Right cardiac atrium (tissue), 5 donors: ENCODE measurements at regions not wholly inside any gene's neighbourhood (a gene's known extent, or its start where the extent isn't known, plus 50 kb on each side); places are given as distances from the start of the nearest gene placed in this dataset.
"Not testable (repeated sequence)": the region's sequence is repeated elsewhere in the genome, so short reads cannot be mapped to it uniquely, and the experiment has no call there.

Source experiments
- ATAC-seq, 2 donors: fragments of 200-7000 bp; cut with Tn5 transposase; one replicate each; pipeline versions ENCODE4 v1.8.0 to v1.9.1; 2020; ENCODE audit warnings: moderate library complexity in 2 of 2, mild to moderate bottlenecking in 1 of 2
- DNase-seq, 3 donors: peaks; one replicate each; pipeline ENCODE4 v3.0.0-alpha.2; 2020
- H3K27ac ChIP-seq: one replicate; pipeline ENCODE4 v1.5.1; 2013; ENCODE audit warnings: mild to moderate bottlenecking, low read length, control low read depth, moderate library complexity
- H3K27me3 ChIP-seq: one replicate; pipeline ENCODE4 v1.6.1; 2013; ENCODE audit not compliant: control insufficient read depth, insufficient read depth
- H3K4me1 ChIP-seq: one replicate; pipeline ENCODE4 v1.6.1; 2013; ENCODE audit warnings: low read length; ENCODE audit not compliant: control insufficient read depth, insufficient read depth
- H3K4me3 ChIP-seq: one replicate; pipeline ENCODE4 v1.5.1; 2013; ENCODE audit warnings: low read length, control low read depth
- H3K9me3 ChIP-seq: one replicate; pipeline ENCODE4 v1.6.1; 2013; ENCODE audit warnings: low read length; ENCODE audit not compliant: control insufficient read depth
- WGBS: extraction: QIAGEN DNeasy Blood & Tissue Kit; methylation state at CpG from one replicate; pipeline ENCODE4 v1.1.7; 2013; 5-methylcytosine and 5-hydroxymethylcytosine counted together
- intact Hi-C, 4 donors: fragments of 100-400 bp; cut with DNase I; formaldehyde crosslinking; loops; one replicate each; pipeline versions ENCODE4 v1.11.0 to v1.14.0; 2022 to 2023
- donor health status: healthy with polysubstance abuse.
- donor health status: DM: no; HTN: yes; CAD: no.
- donor health status: DM: no; HTN: no; CAD: no.
- donor health status: DM: no; HTN: yes; CAD: no; lungs with severe emphysema.
- donor health status: DM: yes; HTN: yes; CAD: no.

GRCh38 chr10:65375528-65375927, 1550.3 kb upstream of the LRRTM3 start:
- Histone ChIP-seq H3K27me3 (no peaks in the 10 kb centered on the region), H3K4me3 (no peak overlapping the region), H3K4me1 (no peaks in the 10 kb centered on the region), H3K27ac (no peak overlapping the region), H3K9me3 (no peaks in the 10 kb centered on the region)
- no peak for ATAC-seq
- 92% methylated on average over 3 of the region's 3 CpGs for WGBS
- intact Hi-C loops: no loop called here
- no peak for DNase-seq

GRCh38 chr10:65377687-65378086, 1548.1 kb upstream of the LRRTM3 start:
- Histone ChIP-seq H3K4me3 (no peak overlapping the region), H3K27ac (no peak overlapping the region), H3K4me1 (no peaks in the 10 kb centered on the region), H3K27me3 (no peaks in the 10 kb centered on the region), H3K9me3 (no peaks in the 10 kb centered on the region)
- intact Hi-C loops: no loop called here
- WGBS: 54% methylated on average over 1 of the region's 1 CpG
- DNase-seq (no peak), ATAC-seq (no peak)

- no peak for ATAC-seq
- DNase-seq: no peak
- H3K4me1 ChIP-seq: no peaks in the 10 kb centered on the region
- no peak overlapping the region for H3K27ac ChIP-seq
- no peaks in the 10 kb centered on the region for H3K9me3 ChIP-seq
- WGBS: 50% methylated on average over 2 of the region's 2 CpGs
- H3K27me3 ChIP-seq: no peaks in the 10 kb centered on the region
- intact Hi-C loops: no loop called here
- H3K4me3 ChIP-seq: no peak overlapping the region
These were observed 1531.1 kb upstream of the LRRTM3 start for GRCh38 chr10:65394502-65395297.

- no peaks in the 10 kb centered on the region for H3K27me3 ChIP-seq
- no peaks in the 10 kb centered on the region for H3K4me1 ChIP-seq
- H3K27ac ChIP-seq: no peak overlapping the region
- H3K9me3 ChIP-seq: no peaks in the 10 kb centered on the region
- H3K4me3 ChIP-seq: no peak overlapping the region
- ATAC-seq (no peak), DNase-seq (no peak)
- 89% methylated on average over 2 of the region's 2 CpGs for WGBS
- intact Hi-C loops: no loop called here
These were observed 1530.2 kb upstream of the LRRTM3 start for GRCh38 chr10:65395631-65396030.

- H3K27ac ChIP-seq: no peak overlapping the region
- H3K27me3 ChIP-seq: no peaks in the 10 kb centered on the region
- no peaks in the 10 kb centered on the region for H3K4me1 ChIP-seq
- intact Hi-C loops: no loop called here
- no peaks in the 10 kb centered on the region for H3K9me3 ChIP-seq
- no peak for DNase-seq
- ATAC-seq: no peak
- 78% methylated on average over 3 of the region's 3 CpGs for WGBS
- no peak overlapping the region for H3K4me3 ChIP-seq
These were observed 1528.8 kb upstream of the LRRTM3 start for GRCh38 chr10:65396997-65397396.

GRCh38 chr10:65408401-65408800, 1517.4 kb upstream of the LRRTM3 start:
- 98% methylated on average over 2 of the region's 2 CpGs for WGBS
- Histone ChIP-seq H3K27me3 (no peaks in the 10 kb centered on the region), H3K4me3 (no peak overlapping the region), H3K4me1 (no peaks in the 10 kb centered on the region), H3K27ac (no peak overlapping the region), H3K9me3 (no peaks in the 10 kb centered on the region)
- intact Hi-C loops: no loop called here
- DNase-seq (no peak), ATAC-seq (no peak)

- no peak for ATAC-seq
- no peak for DNase-seq
- intact Hi-C loops: no loop called here
- Histone ChIP-seq H3K4me1 (no peaks in the 10 kb centered on the region), H3K9me3 (no peaks in the 10 kb centered on the region), H3K27ac (no peak overlapping the region), H3K27me3 (no peaks in the 10 kb centered on the region), H3K4me3 (no peak overlapping the region)
- 92% methylated on average over 2 of the region's 2 CpGs for whole genome bisulfite sequencing
These were observed 1512.8 kb upstream of the LRRTM3 start for GRCh38 chr10:65413001-65413400.

- H3K27ac ChIP-seq: no peak overlapping the region
- no peak overlapping the region for H3K4me3 ChIP-seq
- intact Hi-C loops: no loop called here
- DNase-seq: no peak
- no peaks in the 10 kb centered on the region for H3K4me1 ChIP-seq
- no peaks in the 10 kb centered on the region for H3K9me3 ChIP-seq
- no peaks in the 10 kb centered on the region for H3K27me3 ChIP-seq
- ATAC-seq: no peak
These were observed 1510.5 kb upstream of the LRRTM3 start for GRCh38 chr10:65415318-65415717.

- no peak for DNase-seq
- WGBS: 78% methylated on average over 1 of the region's 1 CpG
- Histone ChIP-seq H3K4me1 (no peaks in the 10 kb centered on the region), H3K9me3 (no peaks in the 10 kb centered on the region), H3K27me3 (no peaks in the 10 kb centered on the region), H3K4me3 (no peak overlapping the region), H3K27ac (no peak overlapping the region)
- intact Hi-C loops: no loop called here
- no peak for ATAC-seq
These were observed 1509.7 kb upstream of the LRRTM3 start for GRCh38 chr10:65416094-65416493.

- no peaks in the 10 kb centered on the region for H3K27me3 ChIP-seq
- no peak overlapping the region for H3K27ac ChIP-seq
- ATAC-seq (no peak), DNase-seq (no peak)
- no peaks in the 10 kb centered on the region for H3K4me1 ChIP-seq
- 67% methylated on average over 2 of the region's 2 CpGs for WGBS
- H3K9me3 ChIP-seq: no peaks in the 10 kb centered on the region
- intact Hi-C loops: no loop called here
- no peak overlapping the region for H3K4me3 ChIP-seq
These were observed 1506.2 kb upstream of the LRRTM3 start for GRCh38 chr10:65419629-65420028.

GRCh38 chr10:65423043-65423442, 1502.8 kb upstream of the LRRTM3 start:
- intact Hi-C loops: no loop called here
- H3K4me3 ChIP-seq: no peak overlapping the region
- no peaks in the 10 kb centered on the region for H3K27me3 ChIP-seq
- H3K27ac ChIP-seq: no peak overlapping the region
- WGBS: 54% methylated on average over 1 of the region's 1 CpG
- H3K4me1 ChIP-seq: no peaks in the 10 kb centered on the region
- H3K9me3 ChIP-seq: no peaks in the 10 kb centered on the region
- DNase-seq: no peak
- ATAC-seq: no peak

- ATAC-seq, H3K4me1 ChIP-seq, H3K27me3 ChIP-seq, H3K9me3 ChIP-seq, H3K4me3 ChIP-seq, intact Hi-C loops, H3K27ac ChIP-seq: not testable (repeated sequence)
- WGBS: 97% methylated on average over 30 of the region's 30 CpGs
- DNase-seq: peak in 2 of 3 donors; percentile 4 to 25
These were observed 1496.5 kb upstream of the LRRTM3 start for GRCh38 chr10:65429381-65429780.
